ENCODE measurements at regions not wholly inside any gene's neighbourhood (a gene's known extent, or its start where the extent isn't known, plus 50 kb on each side); places are given as distances from the start of the nearest gene placed in this dataset.

DNA sequence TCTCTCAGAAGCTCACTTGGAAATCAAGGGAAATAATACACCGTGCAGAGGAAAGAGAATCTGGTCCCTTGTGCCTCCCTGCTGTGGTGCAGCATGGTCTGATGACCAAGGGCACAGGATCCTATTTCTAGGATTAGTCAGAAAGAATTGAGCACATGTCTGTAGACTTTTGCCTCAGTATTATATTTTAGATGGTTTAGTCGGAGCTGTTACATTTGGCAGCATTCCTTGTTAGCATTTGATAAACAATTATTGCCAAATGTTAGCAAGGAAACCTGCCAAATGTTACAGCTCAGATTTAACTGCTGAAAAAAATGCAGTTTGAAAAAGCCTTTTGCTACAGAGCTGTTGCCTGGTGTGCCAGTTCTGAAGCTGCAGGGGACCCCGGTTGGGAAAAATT, 183.5 kb upstream of the DPYD start:
- DNase-seq: peak; percentile 57

DNA sequence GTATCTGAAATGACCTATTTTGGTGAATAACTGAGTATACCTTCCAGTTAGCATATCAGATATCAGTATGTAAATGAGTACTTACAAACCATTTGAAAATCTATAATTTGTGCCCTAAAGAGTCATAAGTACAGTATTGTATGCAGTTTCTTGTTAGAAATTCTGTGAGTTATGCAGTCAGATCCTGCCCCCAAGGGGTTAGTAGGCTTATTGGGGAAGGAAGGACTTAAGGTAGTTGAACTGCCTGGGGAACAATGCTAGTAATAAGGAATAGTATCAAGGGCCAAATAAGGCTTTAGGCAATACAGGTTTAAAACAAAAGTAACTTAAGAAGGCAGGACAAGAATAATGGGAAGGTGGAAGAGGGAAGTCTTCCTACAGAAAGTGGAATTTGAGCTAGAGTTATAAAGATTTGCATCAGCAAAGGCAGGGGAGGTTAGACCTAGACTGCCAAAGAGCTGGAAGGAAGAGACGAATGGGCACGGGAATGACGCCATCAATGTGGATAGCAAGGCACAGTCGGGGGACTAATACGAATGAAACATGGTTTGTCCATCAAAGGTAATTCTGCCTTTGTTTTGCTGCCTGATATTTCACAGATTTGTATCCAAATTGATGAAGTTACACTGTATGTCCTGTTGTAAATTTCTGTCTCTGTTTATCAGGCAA, 182.9 kb upstream of the DPYD start:
- peak; percentile 47 for DNase-seq

DNA sequence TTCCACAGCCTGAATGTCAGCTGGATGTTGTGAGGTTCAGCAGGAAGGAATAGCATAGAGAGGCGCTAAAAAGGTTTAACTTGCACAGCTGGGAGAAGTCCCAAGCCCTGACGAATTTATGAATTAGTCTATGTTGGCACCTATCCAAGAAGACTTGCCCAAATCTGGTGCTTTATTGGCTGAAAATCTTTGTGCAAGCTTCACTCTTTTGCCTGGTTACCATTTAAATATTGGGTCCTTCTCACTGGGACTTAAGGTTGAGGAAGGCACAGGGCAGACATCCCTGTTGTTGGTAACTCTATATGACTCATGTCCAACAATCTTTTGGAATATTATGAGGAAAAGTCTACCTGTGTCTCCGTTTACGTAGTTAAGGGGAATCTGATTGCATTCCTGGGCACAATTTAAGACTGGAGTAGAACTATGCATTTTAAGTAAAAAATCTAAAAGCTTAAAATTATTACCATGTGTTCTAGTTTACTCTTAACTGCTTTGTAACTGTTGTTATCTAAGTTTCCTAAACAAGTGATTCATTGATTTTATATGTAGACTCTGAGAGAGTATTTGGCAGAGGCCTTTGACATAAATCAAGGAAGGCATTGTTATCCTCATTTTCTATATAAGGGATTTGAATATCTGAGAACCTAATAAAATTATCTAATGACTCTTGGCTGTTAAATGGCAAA, 181.7 kb upstream of the DPYD start:
- DNase-seq: peak; percentile 5

DNA sequence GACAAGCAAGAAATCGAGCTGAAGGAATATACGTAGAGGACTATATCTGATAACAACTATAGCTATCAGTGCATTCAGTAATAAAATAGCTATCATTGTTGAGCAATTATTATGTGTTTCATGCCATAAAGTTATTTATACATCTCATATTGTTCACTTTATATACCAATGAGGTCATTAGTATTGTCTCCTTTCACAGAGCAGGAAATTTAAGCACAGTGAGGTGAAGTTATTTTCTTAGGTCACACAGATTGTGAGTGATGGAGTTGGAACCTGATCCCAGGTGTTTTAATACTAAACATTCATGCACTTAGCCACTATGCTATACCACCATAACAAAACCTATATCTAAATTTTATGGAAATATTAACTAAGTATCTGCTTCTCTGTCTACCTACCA, 180.5 kb upstream of the DPYD start:
- no peak for DNase-seq

DNA sequence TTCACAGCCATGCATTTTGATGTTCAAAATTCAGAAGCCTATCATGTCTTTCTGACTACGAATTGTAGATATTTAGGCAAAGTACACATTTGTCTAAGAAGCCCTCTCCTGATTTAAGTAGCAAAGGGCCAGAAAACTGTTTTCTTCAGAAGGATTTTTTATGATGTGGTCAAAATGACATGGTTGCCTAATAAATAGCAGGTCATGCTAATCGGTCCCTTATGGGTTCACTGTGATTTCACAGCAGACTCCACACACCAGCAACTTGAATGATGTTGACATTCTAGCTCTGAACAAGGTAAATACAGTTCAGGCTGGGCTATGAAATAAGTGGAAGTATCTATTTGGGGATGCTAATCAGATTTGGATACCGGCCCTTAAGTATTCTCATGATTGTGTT, 178.7 kb upstream of the DPYD start:
- DNase-seq: no peak

DNA sequence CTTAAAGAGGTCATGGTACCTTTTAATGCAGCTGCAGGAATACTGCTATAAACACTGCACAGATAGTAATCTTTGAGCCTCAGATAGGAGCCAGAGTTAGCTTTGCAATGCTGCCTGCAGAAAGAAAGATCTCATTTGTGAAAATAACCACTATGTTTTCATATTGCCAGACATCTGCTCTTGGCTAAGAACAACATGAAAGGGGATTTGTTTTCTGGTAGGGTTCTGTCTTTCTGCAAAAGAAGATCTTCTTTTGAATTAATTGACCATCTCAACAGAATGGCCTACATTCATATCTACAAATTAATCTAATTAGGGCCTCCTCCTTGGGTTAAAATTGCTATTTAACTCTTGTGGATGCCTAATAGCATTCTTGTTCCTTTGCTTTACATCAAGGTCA, 177.6 kb upstream of the DPYD start:
- no peak for DNase-seq

DNA sequence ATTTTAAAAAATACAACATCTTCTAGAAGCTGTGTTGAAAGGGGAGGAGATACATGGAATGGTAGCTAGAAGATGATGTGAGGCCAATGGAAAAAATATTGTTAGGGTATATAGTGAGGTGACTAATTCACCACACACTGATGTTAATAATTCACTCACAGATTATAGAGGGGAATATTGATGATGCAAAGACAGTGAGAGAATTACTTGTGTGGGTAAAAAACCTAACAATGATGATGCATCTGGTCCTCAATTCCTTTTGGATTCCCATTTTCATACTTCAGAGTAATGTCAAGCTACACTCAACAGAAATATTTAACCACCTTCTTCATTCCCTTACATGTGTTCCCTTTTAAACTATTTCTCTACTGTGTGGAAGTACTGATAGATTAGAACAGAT, 169.5 kb upstream of the DPYD start:
- DNase-seq: no peak

DNA sequence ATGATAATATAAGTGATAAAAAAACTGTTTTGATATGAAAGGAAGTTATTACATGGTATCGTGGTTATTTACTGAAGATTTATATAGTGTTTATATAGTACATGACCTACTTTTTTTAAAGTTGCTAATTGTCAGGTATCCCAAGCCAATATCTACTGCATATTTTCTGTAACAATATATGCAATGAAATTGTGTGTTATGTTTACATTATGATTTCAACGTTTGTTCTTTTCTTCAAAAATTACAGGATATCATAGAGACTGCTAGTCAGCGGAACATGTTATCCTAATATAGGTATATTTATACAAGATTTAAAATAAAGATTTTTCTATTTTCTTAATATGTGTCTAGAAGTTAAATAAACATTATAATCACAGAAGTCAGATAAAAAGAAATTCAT, 167.5 kb upstream of the DPYD start:
- peak; percentile 7 for DNase-seq

DNA sequence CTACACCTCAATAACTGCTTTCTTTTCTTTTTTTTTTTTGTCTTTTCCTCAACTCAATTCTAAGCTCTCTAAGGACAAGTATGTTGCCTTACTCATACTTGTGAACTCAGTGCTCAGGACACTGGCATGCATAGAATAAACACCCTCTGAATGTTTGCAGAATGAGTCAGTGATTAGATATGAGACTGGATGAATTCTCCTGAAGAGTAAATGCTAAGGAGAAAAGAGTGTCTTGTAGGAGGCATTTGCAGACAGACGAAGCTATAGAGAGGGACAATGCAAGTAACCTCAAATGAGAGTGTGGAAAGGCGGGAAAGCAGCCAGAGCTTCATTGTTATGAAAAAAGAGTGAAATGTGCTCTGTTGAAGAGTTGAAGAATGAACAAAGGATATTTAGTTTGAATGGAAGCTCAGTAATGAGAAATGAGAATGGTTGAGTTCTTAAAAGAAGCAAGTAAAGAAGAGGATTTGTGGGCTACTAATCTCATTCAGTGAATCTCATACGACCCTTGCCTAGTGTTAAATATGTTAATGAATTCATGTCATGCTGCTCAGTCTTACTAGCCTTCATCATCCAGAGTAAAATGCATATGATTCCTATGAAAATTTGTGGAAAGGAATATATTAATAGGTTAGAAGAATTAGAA, 166.1 kb upstream of the DPYD start:
- peak; percentile 13 for DNase-seq

DNA sequence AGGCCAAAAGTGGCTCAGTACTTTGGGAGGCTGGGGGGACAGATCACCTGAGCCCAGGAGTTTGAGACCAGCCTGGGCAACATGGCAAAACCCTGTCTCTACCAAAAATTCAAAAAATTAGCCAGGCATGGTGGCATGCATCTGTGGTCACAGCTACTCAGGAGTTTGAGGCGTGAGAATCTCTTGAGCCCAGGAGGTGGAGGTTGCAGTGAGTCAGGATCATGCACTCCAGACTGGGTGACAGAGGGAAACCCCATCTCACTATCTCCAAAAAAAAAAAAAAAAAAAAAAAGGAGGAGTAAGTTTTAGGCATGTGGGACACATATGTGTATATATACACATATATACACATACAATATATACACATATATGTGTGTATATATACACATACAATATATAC, 165.3 kb upstream of the DPYD start:
- no peak for DNase-seq

DNA sequence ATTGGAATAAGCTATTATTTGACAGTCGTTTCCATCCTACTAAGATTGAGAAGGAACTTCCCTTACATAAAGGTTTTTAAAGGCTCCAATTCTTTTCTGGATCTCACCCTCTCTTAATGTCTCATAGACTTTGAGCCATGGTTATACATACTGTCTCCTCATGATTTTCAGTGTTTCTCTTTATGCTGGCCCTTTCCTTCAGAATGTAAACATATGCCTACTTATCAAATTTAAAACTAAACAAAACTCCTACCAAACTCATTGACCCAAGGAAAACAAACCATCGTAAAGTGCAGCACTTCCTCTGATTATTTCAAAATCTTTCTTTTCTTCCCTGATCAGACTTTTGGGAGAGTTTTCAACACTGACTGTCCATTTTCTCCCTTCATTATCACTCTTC, 163.4 kb upstream of the DPYD start:
- no peak for DNase-seq

DNA sequence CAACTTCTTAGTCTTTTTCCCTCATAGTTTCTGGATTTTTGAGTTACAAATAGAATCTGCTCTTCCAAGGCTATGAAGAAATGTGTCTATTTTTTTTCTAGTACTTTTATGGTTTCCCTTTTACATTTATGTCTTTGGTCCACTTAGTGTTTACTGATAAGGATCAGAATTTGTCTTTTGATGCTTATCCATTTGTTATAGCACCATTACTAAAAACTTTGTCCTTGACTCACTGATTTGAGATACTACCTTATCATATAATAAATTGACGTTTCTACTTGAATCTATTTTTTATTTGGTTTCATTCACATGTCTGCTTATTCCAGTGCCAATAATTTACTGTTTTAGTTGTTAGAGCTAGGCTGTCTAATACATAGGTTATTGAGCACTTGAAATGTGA, 161.1 kb upstream of the DPYD start:
- DNase-seq: no peak

DNA sequence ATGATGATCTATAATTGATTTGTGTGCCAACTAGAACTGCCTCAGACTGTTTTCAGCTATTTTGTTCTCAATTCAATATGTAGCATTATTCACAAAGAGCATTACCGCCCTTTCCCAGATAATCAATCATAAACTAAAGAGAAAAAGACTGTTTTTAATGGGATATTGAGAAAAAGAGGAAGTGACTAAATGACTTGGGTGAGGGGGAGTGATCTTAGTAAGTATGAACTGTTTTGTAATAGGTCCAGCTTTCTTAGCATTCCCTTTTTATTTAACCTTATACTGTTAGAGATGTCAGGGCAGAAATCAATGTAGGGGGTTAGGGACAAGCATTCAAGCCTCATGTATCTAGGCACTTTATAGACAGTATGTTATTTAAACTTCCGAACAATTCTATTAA, 157.8 kb upstream of the DPYD start:
- DNase-seq: no peak

DNA sequence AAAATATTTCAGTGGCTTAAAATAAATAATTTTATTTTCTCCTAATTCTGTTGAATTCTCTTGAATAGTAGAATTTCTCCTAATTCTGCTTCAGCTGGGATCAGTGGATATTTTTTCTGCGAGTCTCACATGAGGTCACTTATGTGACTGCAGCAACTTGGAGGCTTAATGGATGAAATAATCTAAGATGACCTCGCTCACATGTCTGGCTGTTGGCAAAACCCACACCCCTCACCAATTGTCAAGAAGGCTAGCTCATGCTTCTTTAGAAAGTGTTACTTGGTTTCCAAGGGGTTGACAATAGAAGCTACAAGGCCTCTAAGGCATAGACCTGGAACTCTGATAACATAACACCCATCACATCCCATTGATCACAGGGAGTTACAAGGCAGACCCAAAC, 156.9 kb upstream of the DPYD start:
- no peak for DNase-seq

DNA sequence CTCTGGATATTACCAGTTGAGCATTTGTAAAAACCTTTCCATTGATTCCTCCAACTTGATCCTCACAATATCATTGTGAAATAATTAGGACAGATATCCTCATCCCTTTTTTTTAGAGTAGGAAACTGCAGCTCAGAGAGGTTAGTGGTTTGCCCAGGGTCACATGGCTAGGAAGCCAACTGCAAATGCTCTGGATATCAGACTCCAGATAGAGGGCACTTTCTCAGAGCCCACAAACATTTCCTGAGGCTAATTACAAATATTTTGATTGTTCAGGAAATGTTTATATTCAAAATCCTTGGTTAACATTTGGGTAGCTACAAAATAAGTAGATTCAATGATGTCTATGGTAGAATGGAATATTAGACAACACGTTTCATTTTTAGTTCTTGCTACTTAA, 154.8 kb upstream of the DPYD start:
- no peak for DNase-seq

DNA sequence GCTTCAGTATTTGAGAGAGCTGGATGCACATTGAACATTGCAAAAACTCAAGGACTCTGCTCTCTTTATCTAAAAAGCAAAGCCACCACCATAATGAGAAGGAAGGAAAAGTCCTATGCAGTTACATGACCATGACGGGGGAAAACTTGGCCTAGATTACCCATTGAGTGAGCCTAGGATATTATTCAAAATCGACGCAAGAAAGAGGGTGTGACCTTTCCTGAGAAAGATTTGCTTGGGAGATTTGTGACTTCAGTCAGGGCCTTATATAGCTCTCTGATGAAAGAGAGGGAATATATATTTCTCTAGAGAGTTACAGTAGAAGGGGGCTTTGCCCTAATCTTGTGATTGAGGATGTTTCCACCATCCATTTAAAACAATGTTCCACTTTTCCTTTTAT, 153.0 kb upstream of the DPYD start:
- no peak for DNase-seq

DNA sequence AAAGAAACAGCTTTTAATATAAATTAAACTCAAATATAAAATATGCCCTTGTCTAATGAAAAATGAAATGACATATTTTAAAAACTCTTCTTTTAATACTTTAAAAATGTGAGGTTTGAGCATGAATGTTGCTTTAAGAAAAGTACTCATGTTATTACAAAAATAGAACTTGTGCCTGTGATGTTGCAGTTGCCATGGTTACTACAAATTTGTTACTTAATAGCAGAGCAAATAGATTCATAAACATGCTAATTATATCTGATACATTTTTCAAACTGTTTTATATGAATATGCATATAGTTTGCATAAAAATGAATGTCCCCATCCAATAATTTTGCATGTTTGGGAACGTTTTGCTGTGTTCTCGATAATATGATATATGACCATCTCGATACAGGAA, 152.3 kb upstream of the DPYD start:
- no peak for DNase-seq

DNA sequence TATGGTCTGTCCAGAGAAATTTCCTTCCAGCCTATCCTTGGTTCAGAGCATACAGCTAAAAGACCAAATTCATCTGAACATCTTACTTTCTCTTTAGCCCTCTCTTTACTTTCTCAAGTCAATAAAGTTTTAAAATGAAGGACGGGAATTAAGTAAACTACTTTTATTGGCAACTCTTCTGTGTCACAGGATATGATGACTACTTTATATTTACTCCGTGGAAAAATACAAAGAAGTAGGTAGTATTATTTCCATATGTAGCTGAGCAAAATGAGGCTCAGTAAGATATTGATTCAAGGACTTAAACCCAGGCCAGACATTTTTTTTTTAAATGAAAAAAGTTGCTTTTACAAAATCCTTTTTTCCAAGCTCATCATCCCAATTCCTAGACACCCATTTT, 151.2 kb upstream of the DPYD start:
- no peak for DNase-seq

DNA sequence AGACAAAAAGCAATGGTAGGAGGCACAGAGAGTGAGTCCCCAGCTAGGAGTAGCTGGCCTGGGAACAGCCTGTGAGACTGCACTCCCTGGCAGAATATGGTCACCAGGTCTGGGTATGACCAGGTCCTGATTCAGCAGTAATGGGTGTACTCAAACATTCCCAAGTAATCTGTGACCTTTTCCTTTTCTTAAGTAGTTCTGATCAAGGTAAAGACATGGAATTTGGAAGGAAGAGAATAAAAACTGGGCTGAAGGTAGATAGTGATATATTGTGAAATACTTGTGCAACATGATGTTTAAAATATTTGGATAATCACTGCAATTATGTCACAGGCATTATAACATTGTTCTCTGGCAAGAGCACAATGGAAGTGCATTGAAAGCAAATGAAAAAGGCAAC, 147.2 kb upstream of the DPYD start:
- DNase-seq: no peak

DNA sequence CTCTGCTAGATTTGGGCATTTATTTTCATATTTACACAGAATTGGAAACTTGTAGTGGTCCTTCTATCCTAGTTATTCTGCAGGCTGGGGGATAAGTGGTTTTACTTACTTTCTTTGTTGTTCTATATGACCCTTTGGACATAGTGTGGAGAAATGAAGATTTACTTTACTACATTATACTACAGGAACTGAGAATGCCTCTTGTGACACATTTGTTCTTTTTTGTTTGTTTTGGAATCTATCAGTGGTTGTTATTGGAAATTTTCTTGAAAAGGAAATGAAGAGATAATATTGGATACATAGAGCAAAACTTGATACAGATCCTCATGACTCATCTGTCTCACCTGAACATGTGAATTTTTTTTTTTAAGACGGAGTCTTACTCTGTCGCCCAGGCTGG, 146.1 kb upstream of the DPYD start:
- no peak for DNase-seq

DNA sequence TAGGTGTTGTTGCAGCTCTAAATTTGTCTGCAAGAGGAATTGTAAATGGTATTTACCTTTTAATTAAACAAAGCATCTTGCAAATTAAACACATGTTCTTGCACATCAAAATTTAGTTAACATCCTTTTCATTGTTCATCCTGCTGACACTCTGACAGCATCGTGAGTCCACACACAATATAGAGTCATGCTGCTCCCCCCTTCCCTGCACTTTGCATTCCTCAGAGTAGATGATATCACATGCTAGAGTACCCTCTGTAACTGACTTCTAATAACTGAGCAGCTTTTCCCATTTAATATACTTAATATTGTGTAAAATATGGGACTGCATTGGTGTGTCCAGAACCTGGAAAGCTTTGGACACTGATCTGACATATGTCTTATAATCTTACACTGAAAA, 138.8 kb upstream of the DPYD start:
- peak; percentile 63 for DNase-seq

DNA sequence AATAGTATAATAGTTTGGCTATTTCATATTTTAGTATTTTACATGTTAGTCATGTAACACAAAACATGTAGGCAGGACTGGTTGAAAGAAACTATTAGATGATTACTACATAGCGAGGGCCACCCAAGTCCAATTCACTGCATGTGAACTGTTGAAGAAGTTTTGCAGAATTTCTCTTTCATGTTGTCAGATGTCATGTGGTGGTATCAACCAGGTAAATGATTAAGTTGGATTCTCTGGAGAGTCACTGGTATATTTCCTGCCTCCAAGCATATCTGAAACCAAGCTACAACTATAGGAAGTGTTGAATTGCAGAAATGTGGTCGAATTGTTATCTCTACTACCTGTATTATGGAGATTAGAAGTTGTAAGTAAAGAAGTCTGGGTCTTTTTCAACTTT, 137.8 kb upstream of the DPYD start:
- no peak for DNase-seq

DNA sequence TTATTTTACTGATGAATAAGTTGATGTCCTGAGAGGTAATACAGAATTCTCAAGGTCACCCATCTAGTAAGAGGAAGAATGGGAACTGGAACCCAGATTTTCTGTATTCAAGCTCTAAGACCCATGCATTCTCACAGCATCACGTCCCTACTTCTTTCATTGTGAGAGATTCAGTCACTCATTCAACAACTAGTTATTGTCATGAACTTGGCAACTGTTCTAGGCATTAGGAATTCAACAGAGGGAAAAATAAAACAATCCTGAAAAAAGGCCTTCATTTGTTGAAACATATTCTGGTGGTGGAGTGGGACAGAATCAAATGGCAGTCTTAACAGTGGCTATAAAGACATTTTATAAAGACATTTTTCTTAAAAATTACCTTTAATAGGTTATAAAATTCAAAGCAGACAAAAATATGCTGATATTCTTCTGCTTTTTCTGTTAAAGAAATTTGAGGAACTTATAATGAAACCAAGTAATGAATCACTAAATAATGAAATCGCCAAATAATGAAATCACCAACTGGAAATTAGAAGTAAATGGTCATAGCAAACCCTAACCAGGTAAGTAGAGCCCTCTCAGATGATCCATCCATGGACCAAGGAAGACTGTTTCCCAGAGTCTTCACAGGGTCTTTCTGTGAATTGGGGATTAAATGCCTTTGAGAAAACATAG, 136.5 kb upstream of the DPYD start:
- DNase-seq: no peak

DNA sequence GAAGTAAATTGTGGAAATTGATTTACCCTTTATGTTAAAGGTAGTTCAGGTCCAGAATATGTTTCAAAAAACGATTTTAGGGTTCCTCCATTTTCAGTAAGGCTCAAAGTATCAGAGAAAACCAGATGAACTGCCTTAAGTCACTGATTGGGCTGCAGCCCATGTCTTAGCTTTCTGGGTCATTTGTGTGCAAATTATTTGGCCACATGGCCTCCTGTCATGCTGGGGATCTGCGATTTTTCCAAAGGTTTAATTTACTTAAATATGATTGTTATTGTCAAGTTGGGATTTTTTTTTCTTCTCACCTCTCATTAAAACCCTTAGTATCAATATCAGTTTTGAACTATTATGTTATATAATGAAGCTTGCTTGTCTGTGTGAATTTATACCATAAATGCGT, 135.9 kb upstream of the DPYD start:
- DNase-seq: no peak

Measured in NCI-H69 (cell line).